ENCODE measurements at regions not wholly inside any gene's neighbourhood (a gene's known extent, or its start where the extent isn't known, plus 50 kb on each side); places are given as distances from the start of the nearest gene placed in this dataset.

- no peak for TF ChIP-seq CTCF (IDR thresholded peaks at IDR 0.05; ENCODE audit: low read depth, low read length)
- no peaks in the 10 kb centered on the region for H3K27me3 ChIP-seq
- H3K4me1 ChIP-seq: no peaks in the 10 kb centered on the region
- H3K9me3 ChIP-seq: no peaks in the 10 kb centered on the region
- no peaks in the 10 kb centered on the region for H3K36me3 ChIP-seq
- no peak for DNase-seq
- H3K4me3 ChIP-seq (ENCODE audit: low read depth, low read length): no peak overlapping the region
Observed at GRCh38 chr2:108067820-108068405, 81.6 kb downstream of the SLC5A7 start.

- Histone ChIP-seq H3K27me3 (no peaks in the 10 kb centered on the region), H3K4me1 (no peaks in the 10 kb centered on the region), H3K4me3 (ENCODE audit: low read depth, low read length) (no peak overlapping the region), H3K9me3 (no peaks in the 10 kb centered on the region), H3K36me3 (no peaks in the 10 kb centered on the region)
- no peak for DNase-seq
- no peak for TF ChIP-seq CTCF (IDR thresholded peaks at IDR 0.05; ENCODE audit: low read depth, low read length)
Observed at GRCh38 chr2:108069515-108070310, 83.4 kb downstream of the SLC5A7 start.

- Histone ChIP-seq H3K36me3 (no peaks in the 10 kb centered on the region), H3K4me3 (ENCODE audit: low read depth, low read length) (no peak overlapping the region), H3K9me3 (no peaks in the 10 kb centered on the region), H3K27me3 (no peaks in the 10 kb centered on the region), H3K4me1 (no peaks in the 10 kb centered on the region)
- no peak for TF ChIP-seq CTCF (IDR thresholded peaks at IDR 0.05; ENCODE audit: low read depth, low read length)
- DNase-seq: no peak
Observed at GRCh38 chr2:108073415-108074072, 87.2 kb downstream of the SLC5A7 start.

DNA sequence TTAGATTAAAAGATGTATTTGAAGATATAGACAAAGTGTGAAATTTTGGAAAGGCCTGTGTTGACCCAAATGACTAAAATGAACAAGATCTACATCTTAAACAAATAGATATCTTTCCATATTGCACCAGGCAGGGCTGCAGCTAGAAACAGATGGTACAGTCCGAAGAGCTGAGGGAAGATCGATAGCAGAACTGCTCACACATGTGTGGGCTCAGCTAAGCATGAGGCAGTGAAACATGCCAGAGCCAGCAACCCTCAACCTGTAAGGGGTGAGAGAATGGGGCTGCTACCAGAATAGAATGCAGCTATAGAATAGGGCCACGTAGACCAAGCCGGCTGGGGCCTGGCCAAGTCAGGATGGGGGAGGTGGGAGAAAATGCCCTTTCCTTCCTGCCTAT is 87.8 kb downstream of the SLC5A7 start:
- Histone ChIP-seq H3K4me1 (no peaks in the 10 kb centered on the region), H3K36me3 (no peaks in the 10 kb centered on the region), H3K9me3 (no peaks in the 10 kb centered on the region), H3K27me3 (no peaks in the 10 kb centered on the region), H3K4me3 (ENCODE audit: low read depth, low read length) (no peak overlapping the region)
- no peak for TF ChIP-seq CTCF (IDR thresholded peaks at IDR 0.05; ENCODE audit: low read depth, low read length)
- DNase-seq: no peak

DNA sequence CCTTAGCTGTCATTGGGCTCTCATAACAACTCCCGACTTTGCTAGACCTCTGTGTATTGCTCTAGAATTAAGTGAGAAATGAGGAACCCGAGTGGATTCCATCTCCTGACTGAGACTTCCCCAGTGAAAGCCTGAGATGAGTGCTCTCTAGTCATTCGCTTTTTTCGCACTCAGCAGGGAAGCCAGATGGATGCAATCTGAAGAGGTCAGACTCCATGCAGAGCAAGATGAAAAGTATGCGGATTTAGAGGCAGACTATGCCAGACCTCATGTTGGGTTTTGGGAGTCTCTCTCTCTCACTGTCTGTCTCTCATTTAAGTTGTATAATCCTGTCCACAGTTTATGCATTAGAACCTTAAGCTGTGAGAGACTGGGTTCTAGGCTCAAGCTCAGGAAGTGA is 88.6 kb downstream of the SLC5A7 start:
- Histone ChIP-seq H3K4me3 (ENCODE audit: low read depth, low read length) (no peak overlapping the region), H3K36me3 (no peaks in the 10 kb centered on the region), H3K27me3 (no peaks in the 10 kb centered on the region), H3K4me1 (no peaks in the 10 kb centered on the region), H3K9me3 (no peaks in the 10 kb centered on the region)
- no peak for TF ChIP-seq CTCF (IDR thresholded peaks at IDR 0.05; ENCODE audit: low read depth, low read length)
- DNase-seq: no peak

DNA sequence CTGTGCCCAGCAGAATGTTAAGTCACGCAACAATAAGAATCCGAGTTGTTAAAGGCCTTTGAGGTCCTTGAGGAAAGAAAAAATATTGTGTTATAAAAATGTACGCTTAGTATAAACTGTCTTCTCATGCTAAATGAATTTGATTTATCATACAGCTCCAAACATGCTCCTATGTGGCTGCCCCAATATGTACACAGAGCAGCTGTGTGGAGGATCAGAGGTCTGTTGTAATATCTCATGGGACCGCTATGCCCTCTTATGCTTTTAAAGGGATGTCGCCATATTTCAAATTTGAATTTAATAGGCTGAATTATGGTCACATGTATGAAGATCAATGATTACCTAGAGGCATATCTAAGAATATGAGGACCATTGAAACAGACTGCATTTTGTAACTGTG is 90.2 kb downstream of the SLC5A7 start:
- DNase-seq: no peak
- Histone ChIP-seq H3K36me3 (no peaks in the 10 kb centered on the region), H3K9me3 (no peaks in the 10 kb centered on the region), H3K4me3 (ENCODE audit: low read depth, low read length) (no peak overlapping the region), H3K27me3 (no peaks in the 10 kb centered on the region), H3K4me1 (no peaks in the 10 kb centered on the region)
- TF ChIP-seq CTCF (IDR thresholded peaks at IDR 0.05; ENCODE audit: low read depth, low read length): no peak
